Fibroblast of lung (primary cell): ENCODE measurements at regions not wholly inside any gene's neighbourhood (a gene's known extent, or its start where the extent isn't known, plus 50 kb on each side); places are given as distances from the start of the nearest gene placed in this dataset.

ENCODE experiments used
- EZH2 ChIP-seq: IDR thresholded peaks from 2 replicates; pipeline ENCODE4 v1.5.1; 2012; ENCODE audit warnings: low read length, control low read depth, mild to moderate bottlenecking; ENCODE audit errors: missing control alignments
- TF ChIP-seq, protein P1 (sequence below), 2 donors: IDR thresholded peaks in 1 of 2; conservative IDR thresholded peaks in 1 of 2; 1 replicate in 1 of 2; 2 replicates in 1 of 2; pipeline ENCODE4 v1.5.1; 2011 to 2012; ENCODE audit warnings: low read length in 2 of 2, control low read depth in 1 of 2, inconsistent platforms in 1 of 2, low read depth in 1 of 2, mild to moderate bottlenecking in 1 of 2

DNA sequence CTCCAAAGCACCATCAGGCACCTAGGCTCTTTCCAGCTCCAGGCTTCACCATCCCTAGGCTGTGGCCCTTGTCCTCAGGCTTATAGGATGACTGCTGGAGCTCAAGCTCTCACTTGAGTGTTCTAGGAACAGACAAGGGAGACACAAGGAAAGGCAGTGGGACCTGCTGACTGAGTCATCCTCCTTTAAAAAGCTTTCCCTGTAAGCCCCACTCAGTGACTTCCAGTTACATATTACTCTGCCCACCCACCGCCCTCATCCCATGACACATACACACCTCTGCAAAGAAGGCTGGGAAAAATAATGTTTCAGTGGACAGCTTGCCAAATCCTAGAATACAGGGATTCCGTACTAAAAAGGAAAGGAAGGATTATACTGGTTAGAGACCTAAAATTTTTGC, 154.2 kb upstream of the ZNF366 start:
- TF ChIP-seq, protein P1, sequence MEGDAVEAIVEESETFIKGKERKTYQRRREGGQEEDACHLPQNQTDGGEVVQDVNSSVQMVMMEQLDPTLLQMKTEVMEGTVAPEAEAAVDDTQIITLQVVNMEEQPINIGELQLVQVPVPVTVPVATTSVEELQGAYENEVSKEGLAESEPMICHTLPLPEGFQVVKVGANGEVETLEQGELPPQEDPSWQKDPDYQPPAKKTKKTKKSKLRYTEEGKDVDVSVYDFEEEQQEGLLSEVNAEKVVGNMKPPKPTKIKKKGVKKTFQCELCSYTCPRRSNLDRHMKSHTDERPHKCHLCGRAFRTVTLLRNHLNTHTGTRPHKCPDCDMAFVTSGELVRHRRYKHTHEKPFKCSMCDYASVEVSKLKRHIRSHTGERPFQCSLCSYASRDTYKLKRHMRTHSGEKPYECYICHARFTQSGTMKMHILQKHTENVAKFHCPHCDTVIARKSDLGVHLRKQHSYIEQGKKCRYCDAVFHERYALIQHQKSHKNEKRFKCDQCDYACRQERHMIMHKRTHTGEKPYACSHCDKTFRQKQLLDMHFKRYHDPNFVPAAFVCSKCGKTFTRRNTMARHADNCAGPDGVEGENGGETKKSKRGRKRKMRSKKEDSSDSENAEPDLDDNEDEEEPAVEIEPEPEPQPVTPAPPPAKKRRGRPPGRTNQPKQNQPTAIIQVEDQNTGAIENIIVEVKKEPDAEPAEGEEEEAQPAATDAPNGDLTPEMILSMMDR (conservative IDR thresholded peaks at IDR 0.05 in 1 of 2, IDR thresholded peaks at IDR 0.05 in 1 of 2; ENCODE audit: low read depth in 1 of 2, low read length in 2 of 2), result no peak
- no peak for TF ChIP-seq EZH2
